ENCODE measurements at regions not wholly inside any gene's neighbourhood (a gene's known extent, or its start where the extent isn't known, plus 50 kb on each side); places are given as distances from the start of the nearest gene placed in this dataset.

- TF ChIP-seq CTCF (IDR thresholded peaks at IDR 0.05 in 2 of 3, conservative IDR thresholded peaks at IDR 0.05 in 1 of 3; ENCODE audit: insufficient read depth in 2 of 3, low read depth in 1 of 3, low read length in 3 of 3) (no peak), NR2F6 (CRISPR knock-in tag; IDR thresholded peaks at IDR 0.05) (no peak), GTF2E2 (tag; IDR thresholded peaks at IDR 0.05) (no peak)
Measured at GRCh38 chr12:71252473-71252872, 94.7 kb upstream of the TSPAN8 start.
